ENCODE measurements at regions not wholly inside any gene's neighbourhood (a gene's known extent, or its start where the extent isn't known, plus 50 kb on each side); places are given as distances from the start of the nearest gene placed in this dataset.
A peak's percentile ranks its signal among the peaks of the same experiment; 100 is the strongest.

GRCh38 chr10:131825960-131826650, 74.7 kb upstream of the PPP2R2D start:
- H3K27me3 Mint-ChIP-seq (ENCODE audit: low read depth in 3 of 3), result peaks cover 5 to 7% (median 6%) of the 10 kb centered on the region in 3 donors
- Histone ChIP-seq H4K20me1 (ENCODE audit: insufficient read depth, low read length) (no peaks in the 10 kb centered on the region), H3K4me3 (replicated peaks in 1 of 3; ENCODE audit: low read depth in 2 of 3, low read length in 3 of 3) (no peak overlapping the region), H3K9me3 (replicated peaks in 1 of 2; ENCODE audit: control insufficient read depth in 1 of 2, insufficient read depth in 1 of 2, low read length in 2 of 2) (no peaks in the 10 kb centered on the region), H3K79me2 (ENCODE audit: insufficient read depth, low read length) (no peaks in the 10 kb centered on the region), H3K9ac (ENCODE audit: insufficient read depth, low read length, poor library complexity, severe bottlenecking) (no peak overlapping the region), H3K27me3 (ENCODE audit: control insufficient read depth in 2 of 2, insufficient read depth in 2 of 2, low read length in 2 of 2) (no peaks in the 10 kb centered on the region), H3K27ac (ENCODE audit: low read depth in 1 of 2, low read length in 2 of 2) (no peak overlapping the region), H3K4me2 (replicated peaks; ENCODE audit: extremely low read depth, low read length, poor library complexity, severe bottlenecking) (no peak overlapping the region), H3K4me1 (ENCODE audit: control insufficient read depth in 1 of 2, insufficient read depth in 2 of 2, low read length in 2 of 2) (no peaks in the 10 kb centered on the region), H2AFZ (ENCODE audit: insufficient read depth, low read depth, low read length, poor library complexity, severe bottlenecking) (no peak overlapping the region), H3K36me3 (replicated peaks in 1 of 2; ENCODE audit: control insufficient read depth in 1 of 2, insufficient read depth in 2 of 2, low read length in 2 of 2) (no peaks in the 10 kb centered on the region)
- no peak for TF ChIP-seq CTCF (IDR thresholded peaks at IDR 0.05)
- H3K4me3 Mint-ChIP-seq, result no peak overlapping the region
- H3K9me3 Mint-ChIP-seq, result peaks cover 0 to 2% (median 0%) of the 10 kb centered on the region in 7 donors
- no peaks in the 10 kb centered on the region for H3K4me1 Mint-ChIP-seq
- H3K27ac Mint-ChIP-seq, result no peak overlapping the region
- no peak for DNase-seq
- intact Hi-C loops (cut with micrococcal nuclease), result no loop called here
- WGBS (ENCODE audit: insufficient coverage), result 87% methylated on average over 11 of the region's 15 CpGs
- H3K36me3 Mint-ChIP-seq, result no peaks in the 10 kb centered on the region

GRCh38 chr10:131829156-131829930, 71.5 kb upstream of the PPP2R2D start:
- Histone ChIP-seq H3K4me1 (ENCODE audit: control insufficient read depth in 1 of 2, insufficient read depth in 2 of 2, low read length in 2 of 2) (no peaks in the 10 kb centered on the region), H3K36me3 (replicated peaks in 1 of 2; ENCODE audit: control insufficient read depth in 1 of 2, insufficient read depth in 2 of 2, low read length in 2 of 2) (no peaks in the 10 kb centered on the region), H3K9me3 (replicated peaks in 1 of 2; ENCODE audit: control insufficient read depth in 1 of 2, insufficient read depth in 1 of 2, low read length in 2 of 2) (peaks cover 0 to 4% of the 10 kb centered on the region in 2 donors), H3K79me2 (ENCODE audit: insufficient read depth, low read length) (no peaks in the 10 kb centered on the region), H3K27me3 (ENCODE audit: control insufficient read depth in 2 of 2, insufficient read depth in 2 of 2, low read length in 2 of 2) (no peaks in the 10 kb centered on the region), H4K20me1 (ENCODE audit: insufficient read depth, low read length) (no peaks in the 10 kb centered on the region), H2AFZ (ENCODE audit: insufficient read depth, low read depth, low read length, poor library complexity, severe bottlenecking) (no peak overlapping the region), H3K9ac (ENCODE audit: insufficient read depth, low read length, poor library complexity, severe bottlenecking) (no peak overlapping the region), H3K27ac (ENCODE audit: low read depth in 1 of 2, low read length in 2 of 2) (no peak overlapping the region), H3K4me2 (replicated peaks; ENCODE audit: extremely low read depth, low read length, poor library complexity, severe bottlenecking) (no peak overlapping the region), H3K4me3 (replicated peaks in 1 of 3; ENCODE audit: low read depth in 2 of 3, low read length in 3 of 3) (no peak overlapping the region)
- H3K36me3 Mint-ChIP-seq, result no peaks in the 10 kb centered on the region
- no peak for TF ChIP-seq CTCF (IDR thresholded peaks at IDR 0.05)
- intact Hi-C loops (cut with micrococcal nuclease), result no loop called here
- 76% methylated on average over 14 of the region's 14 CpGs for WGBS (ENCODE audit: insufficient coverage)
- peaks cover 0 to 9% (median 1%) of the 10 kb centered on the region in 7 donors for H3K9me3 Mint-ChIP-seq
- H3K4me3 Mint-ChIP-seq, result peak overlapping the region in 1 of 2 donors; percentile 44
- DNase-seq, result no peak
- no peak overlapping the region for H3K27ac Mint-ChIP-seq
- peaks cover 4 to 7% (median 5%) of the 10 kb centered on the region in 3 donors for H3K27me3 Mint-ChIP-seq (ENCODE audit: low read depth in 3 of 3)
- no peaks in the 10 kb centered on the region for H3K4me1 Mint-ChIP-seq

Data from CD14-positive monocyte (primary cell).